ENCODE measurements at regions not wholly inside any gene's neighbourhood (a gene's known extent, or its start where the extent isn't known, plus 50 kb on each side); places are given as distances from the start of the nearest gene placed in this dataset.

- no peak for TF ChIP-seq GTF3C2 (IDR thresholded peaks at IDR 0.05; ENCODE audit: borderline replicate concordance, extremely low read depth, insufficient read length)
- TF ChIP-seq ZKSCAN8 (CRISPR knock-in tag; IDR thresholded peaks at IDR 0.05): no peak
- TF ChIP-seq SMARCB1 (IDR thresholded peaks at IDR 0.05; ENCODE audit: insufficient read length, low read depth): no peak
- no peak for TF ChIP-seq CHD1 (IDR thresholded peaks at IDR 0.05; ENCODE audit: low read length)
- no peak for TF ChIP-seq RB1 (IDR thresholded peaks at IDR 0.05; ENCODE audit: low read depth)
- TF ChIP-seq TRIM25 (IDR thresholded peaks at IDR 0.05; ENCODE audit: borderline replicate concordance): no peak
- no peak for TF ChIP-seq USF1 (CRISPR knock-in tag; IDR thresholded peaks at IDR 0.05)
- no peak for TF ChIP-seq ZNF79 (CRISPR knock-in tag; IDR thresholded peaks at IDR 0.05; ENCODE audit: low read depth)
Measured at GRCh38 chr1:218024211-218024720, 260.8 kb upstream of the RRP15 start (continued).

Data from K562 (cell line).